MG63 (cell line): ENCODE measurements at regions not wholly inside any gene's neighbourhood (a gene's known extent, or its start where the extent isn't known, plus 50 kb on each side); places are given as distances from the start of the nearest gene placed in this dataset.

Source experiments
- DNase-seq: peaks from one replicate; pipeline ENCODE4 v3.0.0-alpha.2; 2020
- H3K27me3 ChIP-seq: fragments of 250-450 bp; sonication (Bioruptor Pico); 2 replicates; pipeline ENCODE4 v1.5.1; 2020; ENCODE audit warnings: mild to moderate bottlenecking, moderate library complexity
- H3K36me3 ChIP-seq: fragments of 250-450 bp; sonication (Bioruptor Pico); 2 replicates; pipeline ENCODE4 v1.5.1; 2020; ENCODE audit warnings: mild to moderate bottlenecking, moderate library complexity
- H3K4me3 ChIP-seq: fragments of 250-450 bp; sonication (Bioruptor Pico); 2 replicates; pipeline ENCODE4 v1.5.1; 2020; ENCODE audit warnings: mild to moderate bottlenecking, moderate library complexity
- H3K9me3 ChIP-seq: fragments of 250-450 bp; sonication (Bioruptor Pico); 2 replicates; pipeline ENCODE4 v1.5.1; 2020; ENCODE audit warnings: mild to moderate bottlenecking, moderate library complexity

DNA sequence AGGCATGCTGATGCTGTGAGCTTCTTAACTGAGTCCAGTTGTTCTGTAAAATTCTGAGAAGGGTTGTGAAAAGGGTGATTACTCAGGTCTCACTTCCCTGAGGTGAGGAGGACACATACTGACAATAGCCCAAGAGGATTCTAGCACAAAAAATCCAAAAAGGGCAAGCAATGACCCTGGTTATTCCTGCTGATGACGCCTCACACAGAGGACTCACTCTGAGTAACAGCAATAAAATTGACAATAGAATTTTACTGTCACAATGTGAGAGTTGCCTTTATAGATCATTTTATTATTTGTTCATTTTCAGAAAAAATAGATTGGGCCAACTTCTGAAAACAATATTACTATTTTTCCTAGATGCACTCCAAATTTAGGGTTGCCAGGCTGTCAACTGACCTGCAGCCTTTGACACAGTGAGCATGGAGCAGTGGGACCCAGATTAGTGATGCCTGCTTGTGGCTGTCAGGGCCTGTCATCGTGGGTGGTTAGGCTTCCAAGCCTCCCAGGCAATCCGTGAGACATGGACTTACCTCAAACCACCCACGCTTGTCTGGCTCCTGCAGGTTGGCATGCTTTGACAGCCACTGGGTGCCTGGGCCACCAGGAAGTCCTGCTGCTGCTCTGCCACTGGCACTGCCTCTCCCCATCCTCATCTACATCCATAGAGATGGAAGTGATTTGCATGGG lies 396.0 kb upstream of the THBS1 start:
- no peak for DNase-seq
- H3K27me3 ChIP-seq = no peaks in the 10 kb centered on the region
- no peaks in the 10 kb centered on the region; the same call in 1 of the 2 replicates for H3K36me3 ChIP-seq
- H3K4me3 ChIP-seq = no peak overlapping the region
- no peaks in the 10 kb centered on the region for H3K9me3 ChIP-seq

DNA sequence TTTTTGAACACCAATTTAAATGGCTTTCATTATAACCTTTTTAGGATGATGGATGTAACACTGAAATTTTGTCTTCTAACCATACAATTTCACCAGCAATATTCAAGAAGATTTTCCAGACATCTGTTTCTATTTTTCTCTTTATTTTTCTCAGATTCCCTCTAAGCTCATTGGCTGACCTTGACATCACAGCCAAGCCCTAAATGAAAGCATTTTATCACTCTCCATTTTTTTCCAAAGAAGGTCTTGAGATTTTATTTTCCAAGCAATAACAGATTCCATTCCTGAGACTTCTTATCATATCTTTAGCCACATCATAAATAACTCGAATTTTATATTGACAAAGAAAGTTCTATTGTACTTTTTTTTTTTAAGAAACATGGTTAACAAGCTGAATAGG lies 392.6 kb upstream of the THBS1 start:
- no peaks in the 10 kb centered on the region; the same call in 1 of the 2 replicates for H3K36me3 ChIP-seq
- H3K27me3 ChIP-seq = no peaks in the 10 kb centered on the region
- no peak overlapping the region for H3K4me3 ChIP-seq
- H3K9me3 ChIP-seq = no peaks in the 10 kb centered on the region
- no peak for DNase-seq

DNA sequence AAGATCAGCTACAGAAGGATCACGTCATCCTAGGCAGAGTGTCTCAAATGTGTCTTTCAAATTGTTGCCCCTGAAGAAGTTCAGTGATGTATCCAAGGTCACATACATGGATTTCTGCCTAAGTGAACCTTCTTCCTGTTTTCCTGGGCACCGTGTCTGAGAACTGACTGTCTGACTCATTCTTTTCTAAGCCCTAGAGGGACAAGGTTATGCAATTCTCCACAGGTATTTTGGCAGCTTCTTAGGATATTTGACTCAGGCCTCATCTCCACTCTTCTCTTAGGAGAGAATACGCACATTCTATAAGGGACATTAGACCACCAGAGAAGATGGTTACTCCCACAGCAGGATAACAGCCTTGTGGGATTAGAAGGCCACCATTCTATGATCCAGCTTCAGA lies 391.9 kb upstream of the THBS1 start:
- no peaks in the 10 kb centered on the region for H3K9me3 ChIP-seq
- no peaks in the 10 kb centered on the region for H3K27me3 ChIP-seq
- DNase-seq = peak; percentile 15
- no peak overlapping the region for H3K4me3 ChIP-seq
- no peaks in the 10 kb centered on the region; the same call in 1 of the 2 replicates for H3K36me3 ChIP-seq

DNA sequence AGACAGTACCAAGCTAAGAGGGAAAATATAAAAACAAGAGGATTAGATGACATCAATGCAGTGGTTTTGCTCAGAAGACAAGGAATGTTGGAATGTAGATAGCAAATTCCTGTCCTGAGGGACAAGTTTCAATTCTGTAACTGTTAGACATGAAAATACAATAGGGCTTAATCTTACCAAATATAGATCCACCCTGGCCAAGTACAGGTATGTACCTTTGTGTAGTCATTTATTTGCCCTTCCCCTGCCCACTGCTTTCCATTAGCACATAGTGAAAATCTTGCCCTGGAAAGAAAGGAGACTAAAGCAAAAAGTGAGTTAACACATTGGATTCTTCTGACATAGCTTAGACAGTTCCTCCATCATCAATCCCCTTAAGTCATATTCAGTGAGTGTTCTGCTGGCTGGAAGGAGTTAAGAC lies 389.0 kb upstream of the THBS1 start:
- H3K27me3 ChIP-seq = no peaks in the 10 kb centered on the region
- no peak overlapping the region for H3K4me3 ChIP-seq
- DNase-seq = no peak
- H3K9me3 ChIP-seq = 0 out of 2 replicates have a peak, but pooled peaks cover 1% of the 10 kb centered on the region
- no peaks in the 10 kb centered on the region; the same call in 1 of the 2 replicates for H3K36me3 ChIP-seq

DNA sequence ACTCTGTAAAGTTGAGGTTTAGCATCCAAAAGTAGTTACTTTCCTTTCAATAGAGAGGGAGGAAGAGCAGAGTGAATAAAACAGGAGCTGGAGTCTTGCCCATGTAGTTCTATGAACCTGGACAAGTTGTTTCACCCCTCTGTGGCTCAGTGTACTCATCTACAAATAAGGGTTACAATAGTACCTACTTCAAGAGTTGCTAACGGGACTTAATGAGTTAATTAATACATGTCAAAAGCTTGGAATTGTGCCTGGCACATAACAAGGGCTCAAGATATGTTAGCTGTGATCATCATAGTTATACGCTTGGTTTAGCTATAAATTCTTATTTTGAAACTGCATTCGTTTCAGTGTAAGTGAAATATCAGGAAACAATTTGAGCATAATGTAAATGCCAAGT lies 388.5 kb upstream of the THBS1 start:
- DNase-seq = no peak
- H3K4me3 ChIP-seq = no peak overlapping the region
- 0 out of 2 replicates have a peak, but pooled peaks cover 1% of the 10 kb centered on the region for H3K9me3 ChIP-seq
- H3K36me3 ChIP-seq = no peaks in the 10 kb centered on the region; the same call in 1 of the 2 replicates
- no peaks in the 10 kb centered on the region for H3K27me3 ChIP-seq

DNA sequence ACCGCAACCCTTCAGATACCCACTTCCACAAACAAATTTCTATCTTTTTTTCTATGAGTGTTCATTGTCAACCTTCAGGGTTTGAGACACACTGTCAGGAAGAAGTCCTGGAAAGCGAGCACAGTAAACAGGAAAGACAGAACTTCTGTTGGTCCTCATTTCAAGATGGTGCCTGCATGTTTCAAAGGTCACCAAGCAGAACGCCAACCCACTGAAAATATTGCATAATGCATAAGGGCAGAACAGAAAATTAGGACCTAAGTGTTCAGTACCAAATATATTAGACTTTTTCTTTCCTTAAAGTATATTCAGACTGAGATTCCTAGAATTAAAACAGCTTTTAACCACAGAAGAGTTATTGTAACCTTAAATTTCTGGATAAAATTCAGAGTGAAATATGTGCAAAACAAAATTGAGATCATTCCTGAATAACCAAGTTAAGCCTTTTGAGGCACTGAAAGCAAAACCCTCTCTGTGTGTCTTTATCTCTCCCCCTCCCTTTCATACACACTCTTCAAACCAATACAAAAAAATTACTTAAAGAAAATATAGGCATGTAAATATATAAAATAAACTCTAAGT lies 387.8 kb upstream of the THBS1 start:
- DNase-seq = no peak
- 0 out of 2 replicates have a peak, but pooled peaks cover 1% of the 10 kb centered on the region for H3K9me3 ChIP-seq
- H3K27me3 ChIP-seq = no peaks in the 10 kb centered on the region
- H3K4me3 ChIP-seq = no peak overlapping the region
- H3K36me3 ChIP-seq = no peaks in the 10 kb centered on the region; the same call in 1 of the 2 replicates

DNA sequence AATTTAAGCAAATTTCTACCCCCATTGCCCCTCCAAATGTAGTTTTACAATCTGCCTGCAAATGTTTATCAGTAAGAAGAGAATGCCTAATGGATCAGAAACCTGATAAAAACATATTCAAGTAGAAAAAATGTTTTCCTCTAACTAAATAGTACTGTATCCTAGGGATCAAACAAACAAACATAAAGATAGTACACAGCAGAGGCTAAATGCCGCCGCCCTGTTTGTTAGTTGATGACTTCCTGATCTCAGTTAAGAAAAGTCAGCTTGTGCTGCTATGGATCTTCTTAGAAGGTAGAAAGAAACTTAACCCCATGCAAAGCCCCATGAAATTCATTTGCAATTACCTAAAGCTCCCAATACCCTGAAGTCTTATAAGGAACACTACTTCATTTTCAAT lies 387.3 kb upstream of the THBS1 start:
- H3K36me3 ChIP-seq = no peaks in the 10 kb centered on the region
- H3K27me3 ChIP-seq = no peaks in the 10 kb centered on the region
- DNase-seq = peak; percentile 6
- no peak overlapping the region for H3K4me3 ChIP-seq
- H3K9me3 ChIP-seq = 0 out of 2 replicates have a peak, but pooled peaks cover 1% of the 10 kb centered on the region

DNA sequence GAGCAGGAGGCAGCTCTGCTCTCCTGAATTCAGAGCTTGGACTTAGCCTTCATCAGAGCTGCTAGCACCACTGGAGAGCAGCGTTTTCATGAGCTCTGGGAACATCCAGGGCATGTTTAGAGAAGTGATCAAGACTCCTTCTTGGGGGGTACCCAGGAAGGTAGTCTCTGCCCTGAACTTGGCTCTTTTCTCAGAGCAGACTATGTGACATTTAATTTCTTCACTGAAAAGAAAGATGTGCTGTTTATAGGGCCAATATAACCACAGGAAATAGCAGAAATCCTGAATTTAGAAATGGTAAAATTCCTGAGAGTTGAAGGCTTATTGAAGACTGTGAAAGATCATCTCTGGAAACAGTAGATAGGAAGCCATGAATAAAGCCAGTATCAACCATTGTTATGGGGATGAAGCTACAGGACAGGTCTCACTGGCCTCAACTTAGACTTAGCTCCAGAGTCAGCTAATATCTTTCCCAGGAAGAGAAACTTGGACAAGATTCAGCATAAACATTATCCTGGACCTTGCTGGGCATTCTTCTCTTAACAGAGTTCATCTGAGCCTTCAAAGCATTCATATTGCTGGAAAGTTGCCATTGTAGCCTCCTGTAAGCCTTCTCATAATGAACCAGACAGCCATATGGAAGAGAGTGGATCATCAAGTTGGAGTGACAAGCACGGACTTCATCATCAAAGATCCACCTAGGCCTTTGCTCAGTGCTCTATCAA lies 386.6 kb upstream of the THBS1 start:
- H3K27me3 ChIP-seq = no peaks in the 10 kb centered on the region
- DNase-seq = no peak
- no peaks in the 10 kb centered on the region for H3K36me3 ChIP-seq
- H3K4me3 ChIP-seq = no peak overlapping the region
- 0 out of 2 replicates have a peak, but pooled peaks cover 1% of the 10 kb centered on the region for H3K9me3 ChIP-seq

- no peaks in the 10 kb centered on the region for H3K27me3 ChIP-seq
- H3K4me3 ChIP-seq = no peak overlapping the region
- 0 out of 2 replicates have a peak, but pooled peaks cover 1% of the 10 kb centered on the region for H3K9me3 ChIP-seq
- peak; percentile 90 for DNase-seq
- H3K36me3 ChIP-seq = no peaks in the 10 kb centered on the region
Observed at GRCh38 chr15:39195961-39196486, 384.9 kb upstream of the THBS1 start.

GRCh38 chr15:39198044-39199000 lies 382.6 kb upstream of the THBS1 start:
- no peaks in the 10 kb centered on the region for H3K36me3 ChIP-seq
- H3K9me3 ChIP-seq = 0 out of 2 replicates have a peak, but pooled peaks cover 1% of the 10 kb centered on the region
- H3K27me3 ChIP-seq = no peaks in the 10 kb centered on the region
- DNase-seq = no peak
- no peak overlapping the region for H3K4me3 ChIP-seq

DNA sequence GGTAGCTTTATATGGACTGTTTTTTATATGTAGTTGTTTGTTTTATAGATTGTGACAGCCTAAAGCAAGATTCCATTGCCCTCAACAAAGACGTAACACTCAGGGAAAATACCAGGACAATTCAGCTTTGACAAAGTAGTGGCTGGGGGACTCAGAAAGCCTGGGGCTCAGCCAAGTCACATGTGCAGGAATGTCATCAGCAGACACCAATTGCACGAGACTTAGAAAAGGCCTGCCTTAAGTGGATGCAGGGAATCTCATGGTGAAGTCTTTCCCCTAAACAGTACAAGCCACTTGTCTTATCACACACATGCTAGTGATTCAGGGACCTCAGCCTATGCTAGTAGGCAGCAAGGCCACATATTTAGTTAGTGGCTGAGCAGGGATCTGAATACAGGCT lies 381.8 kb upstream of the THBS1 start:
- DNase-seq = no peak
- Histone ChIP-seq H3K4me3 (no peak overlapping the region), H3K9me3 (0 out of 2 replicates have a peak, but pooled peaks cover 1% of the 10 kb centered on the region), H3K36me3 (no peaks in the 10 kb centered on the region), H3K27me3 (no peaks in the 10 kb centered on the region)

DNA sequence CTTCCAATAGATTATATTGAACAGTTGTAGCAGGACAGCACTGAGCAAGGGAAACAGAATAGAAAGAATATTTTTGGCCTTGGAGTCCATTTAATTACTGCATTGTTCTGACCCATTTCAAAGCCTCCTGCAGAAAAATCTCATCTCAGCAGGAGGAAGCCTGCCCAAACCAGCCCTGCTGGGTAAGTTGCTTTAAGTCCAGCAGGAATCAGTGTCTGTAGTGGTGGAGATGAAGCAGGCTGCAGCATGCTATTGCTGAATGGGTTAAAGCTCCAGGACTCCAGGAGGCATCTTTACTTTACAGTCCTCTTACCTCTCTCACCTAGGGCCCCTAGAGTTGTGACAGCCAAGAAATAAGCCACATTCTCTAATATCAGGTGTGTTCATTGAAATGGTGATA lies 380.3 kb upstream of the THBS1 start:
- Histone ChIP-seq H3K27me3 (no peaks in the 10 kb centered on the region), H3K9me3 (no peaks in the 10 kb centered on the region), H3K4me3 (no peak overlapping the region), H3K36me3 (no peaks in the 10 kb centered on the region)
- no peak for DNase-seq

- Histone ChIP-seq H3K36me3 (no peaks in the 10 kb centered on the region), H3K9me3 (no peaks in the 10 kb centered on the region), H3K4me3 (no peak overlapping the region), H3K27me3 (no peaks in the 10 kb centered on the region)
- DNase-seq = no peak
Observed at GRCh38 chr15:39202641-39203040, 378.2 kb upstream of the THBS1 start.

- Histone ChIP-seq H3K9me3 (no peaks in the 10 kb centered on the region), H3K4me3 (no peak overlapping the region), H3K36me3 (no peaks in the 10 kb centered on the region), H3K27me3 (no peaks in the 10 kb centered on the region)
- DNase-seq = no peak
Observed at GRCh38 chr15:39204031-39204430, 376.8 kb upstream of the THBS1 start.

GRCh38 chr15:39205081-39205480 lies 375.8 kb upstream of the THBS1 start:
- Histone ChIP-seq H3K4me3 (no peak overlapping the region), H3K36me3 (no peaks in the 10 kb centered on the region), H3K9me3 (no peaks in the 10 kb centered on the region), H3K27me3 (no peaks in the 10 kb centered on the region)
- no peak for DNase-seq
